WTC11 (cell line): ENCODE measurements at regions not wholly inside any gene's neighbourhood (a gene's known extent, or its start where the extent isn't known, plus 50 kb on each side); places are given as distances from the start of the nearest gene placed in this dataset.

Experiments
- ATAC-seq: fragments of 200-7000 bp; cut with Tn5 transposase; 2 replicates; pipeline ENCODE4 v1.10.0; 2021; ENCODE audit warnings: mild to moderate bottlenecking, moderate library complexity
- CTCF ChIA-PET: fragments of 300-600 bp; sonication (Branson Sonifier 250); formaldehyde crosslinking; loops from one replicate; lab custom pipeline; 2021; ENCODE audit warnings: antibody characterized with exemption; lab: Charles Lee
- POLR2A ChIA-PET: fragments of 350-600 bp; sonication (Branson Sonifier 250); formaldehyde crosslinking; loops from one replicate; lab custom pipeline; 2021; ENCODE audit warnings: antibody characterized with exemption; lab: Charles Lee
- DNase-seq: peaks from one replicate; pipeline ENCODE4 v3.0.0; 2021; ENCODE audit warnings: low spot score
- H3K27ac Mint-ChIP-seq: 2 replicates; pipeline ENCODE4 v1.8.0; 2021; ENCODE audit warnings: mixed read lengths
- H3K27me3 Mint-ChIP-seq: 2 replicates; pipeline ENCODE4 v1.8.0; 2021; ENCODE audit warnings: low read depth, mild to moderate bottlenecking, moderate library complexity, mixed read lengths
- H3K36me3 Mint-ChIP-seq: 2 replicates; pipeline ENCODE4 v1.8.0; 2021; ENCODE audit warnings: mixed read lengths
- H3K4me1 Mint-ChIP-seq: 2 replicates; pipeline ENCODE4 v1.8.0; 2022; ENCODE audit warnings: mixed read lengths
- H3K4me3 Mint-ChIP-seq: 2 replicates; pipeline ENCODE4 v1.8.0; 2021; ENCODE audit warnings: mild to moderate bottlenecking, moderate library complexity, mixed read lengths
- H3K9me3 Mint-ChIP-seq: 2 replicates; pipeline ENCODE4 v1.8.0; 2021; ENCODE audit warnings: mixed read lengths
- CDX4 ChIP-seq: fragments of 250-450 bp; sonication (Bioruptor Pico); IDR thresholded peaks from 2 replicates; pipeline ENCODE4 v1.9.0; 2021; ENCODE audit warnings: moderate library complexity, mild to moderate bottlenecking, inconsistent platforms, borderline replicate concordance
- ERG ChIP-seq: fragments of 250-450 bp; sonication (Bioruptor Pico); IDR thresholded peaks from 2 replicates; pipeline ENCODE4 v1.8.0; 2021; ENCODE audit warnings: mild to moderate bottlenecking
- FOXJ3 ChIP-seq: sonication (generic); formaldehyde crosslinking; IDR thresholded peaks from 2 replicates; pipeline ENCODE4 v1.9.0; 2021; ENCODE audit warnings: missing genetic modification reagents, mild to moderate bottlenecking, borderline replicate concordance
- GABPB1 ChIP-seq: sonication (generic); formaldehyde crosslinking; IDR thresholded peaks from 2 replicates; pipeline ENCODE4 v1.8.1; 2023; ENCODE audit warnings: mild to moderate bottlenecking, missing genetic modification reagents
- IRF1 ChIP-seq: sonication (generic); formaldehyde crosslinking; IDR thresholded peaks from 2 replicates; pipeline ENCODE4 v1.8.0; 2023; ENCODE audit warnings: missing genetic modification reagents
- KAT7 ChIP-seq: sonication (generic); formaldehyde crosslinking; IDR thresholded peaks from 2 replicates; pipeline ENCODE4 v1.8.1; 2023; ENCODE audit warnings: missing genetic modification reagents, mild to moderate bottlenecking, borderline replicate concordance
- NFATC4 ChIP-seq: fragments of 250-450 bp; sonication (Bioruptor Pico); IDR thresholded peaks from 2 replicates; pipeline ENCODE4 v1.9.0; 2021; ENCODE audit warnings: mild to moderate bottlenecking
- NFYB ChIP-seq: sonication (generic); formaldehyde crosslinking; conservative IDR thresholded peaks from 2 replicates; pipeline ENCODE4 v1.8.0; 2022; ENCODE audit warnings: low read depth, missing genetic modification reagents
- NR1H2 ChIP-seq: sonication (generic); formaldehyde crosslinking; IDR thresholded peaks from 2 replicates; pipeline ENCODE4 v1.9.0; 2021; ENCODE audit warnings: mild to moderate bottlenecking, moderate library complexity, missing genetic modification reagents
- NR2C2 ChIP-seq: sonication (generic); formaldehyde crosslinking; IDR thresholded peaks from 2 replicates; pipeline ENCODE4 v1.8.0; 2022; ENCODE audit warnings: mild to moderate bottlenecking, missing genetic modification reagents
- NR3C1 ChIP-seq: sonication (generic); formaldehyde crosslinking; conservative IDR thresholded peaks from 2 replicates; pipeline ENCODE4 v1.8.1; 2023; ENCODE audit warnings: low read depth, mild to moderate bottlenecking, missing genetic modification reagents
- RORB ChIP-seq: fragments of 250-450 bp; sonication (Bioruptor Pico); IDR thresholded peaks from 2 replicates; pipeline ENCODE4 v1.9.0; 2021; ENCODE audit warnings: mild to moderate bottlenecking
- SMAD3 ChIP-seq: sonication (generic); formaldehyde crosslinking; IDR thresholded peaks from 2 replicates; pipeline ENCODE4 v1.8.0; 2022; ENCODE audit warnings: missing genetic modification reagents, mild to moderate bottlenecking, borderline replicate concordance
- SMAD4 ChIP-seq: sonication (generic); formaldehyde crosslinking; IDR thresholded peaks from 2 replicates; pipeline ENCODE4 v1.8.0; 2022; ENCODE audit warnings: mild to moderate bottlenecking, missing genetic modification reagents
- TEAD4 ChIP-seq: sonication (generic); formaldehyde crosslinking; IDR thresholded peaks from 2 replicates; pipeline ENCODE4 v1.8.0; 2022; ENCODE audit warnings: mild to moderate bottlenecking, missing genetic modification reagents
- ZNF138 ChIP-seq: sonication (generic); formaldehyde crosslinking; conservative IDR thresholded peaks from 2 replicates; pipeline ENCODE4 v1.8.1; 2022; ENCODE audit warnings: mild to moderate bottlenecking, moderate library complexity, missing genetic modification reagents
- ZNF396 ChIP-seq: fragments of 250-450 bp; sonication (Bioruptor Pico); IDR thresholded peaks from 2 replicates; pipeline ENCODE4 v1.8.0; 2021; ENCODE audit warnings: mild to moderate bottlenecking, moderate library complexity, borderline replicate concordance
- ZNF425 ChIP-seq: fragments of 250-450 bp; sonication (Bioruptor Pico); conservative IDR thresholded peaks from 2 replicates; pipeline ENCODE4 v1.9.0; 2021; ENCODE audit warnings: mild to moderate bottlenecking
- TF ChIP-seq, protein P1 (sequence below): fragments of 250-450 bp; sonication (Bioruptor Pico); IDR thresholded peaks from 2 replicates; pipeline ENCODE4 v1.9.0; 2021; ENCODE audit warnings: mild to moderate bottlenecking, borderline replicate concordance
- TF ChIP-seq, protein P2 (sequence below): sonication (generic); formaldehyde crosslinking; IDR thresholded peaks from 2 replicates; pipeline ENCODE4 v1.8.0; 2022; ENCODE audit warnings: mild to moderate bottlenecking, missing genetic modification reagents
- TF ChIP-seq, protein P3 (sequence below): sonication (generic); formaldehyde crosslinking; conservative IDR thresholded peaks from 2 replicates; pipeline ENCODE4 v1.8.1; 2022; ENCODE audit warnings: mild to moderate bottlenecking, missing genetic modification reagents
- TF ChIP-seq, protein P4 (sequence below): fragments of 250-450 bp; sonication (Bioruptor Pico); IDR thresholded peaks from 2 replicates; pipeline ENCODE4 v1.9.0; 2021; ENCODE audit warnings: mild to moderate bottlenecking
- TF ChIP-seq, protein P5 (sequence below): sonication (generic); formaldehyde crosslinking; IDR thresholded peaks from 2 replicates; pipeline ENCODE4 v1.8.1; 2023; ENCODE audit warnings: mild to moderate bottlenecking, missing genetic modification reagents

DNA sequence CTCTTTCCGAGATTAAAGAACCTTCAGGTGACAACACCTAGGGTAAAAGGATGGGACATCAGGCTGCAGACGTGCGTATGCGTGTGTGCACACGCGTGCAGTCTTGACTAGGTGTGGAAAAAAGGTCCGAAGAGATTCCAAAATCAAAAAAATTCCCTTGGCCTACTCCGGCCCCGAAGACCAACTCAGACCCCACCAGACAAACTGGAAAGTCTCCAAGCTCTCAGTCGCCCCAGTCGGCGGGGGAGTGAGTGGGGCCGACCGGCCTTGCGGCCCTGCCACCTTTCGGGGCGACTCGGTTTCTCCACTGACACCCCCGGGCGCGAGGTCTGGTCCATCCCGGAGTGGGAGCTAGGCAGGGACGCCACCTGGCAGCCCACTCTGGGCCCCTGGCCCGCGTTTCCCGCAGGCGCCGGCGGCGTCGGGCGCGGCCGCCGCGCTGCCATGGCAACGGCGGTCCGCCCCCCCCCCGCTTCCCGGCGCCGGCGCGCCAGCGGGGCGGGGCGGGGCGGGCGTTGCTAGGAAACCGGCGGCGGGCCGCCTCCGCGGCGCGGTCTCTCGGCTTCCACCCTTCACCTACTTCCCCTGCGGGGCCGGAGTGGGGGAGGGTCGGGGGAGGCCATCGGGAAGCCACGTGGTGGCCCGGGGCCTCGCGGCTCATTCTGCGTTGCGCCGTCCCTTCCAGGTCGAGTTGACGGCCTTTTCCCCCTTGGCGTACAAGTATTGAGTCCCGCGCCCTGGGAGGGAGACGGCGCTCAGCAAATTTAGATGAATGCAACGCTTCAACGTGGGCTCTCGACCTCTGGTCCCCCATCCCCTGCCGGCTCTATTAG is 253.1 kb downstream of the EFCAB11 start:
- ChIA-PET CTCF (no interaction called here), POLR2A (no interaction called here)
- Mint-ChIP-seq H3K4me1 (peaks cover 18% of the 10 kb centered on the region), H3K36me3 (peaks cover 19% of the 10 kb centered on the region), H3K9me3 (peaks cover 32% of the 10 kb centered on the region), H3K27ac (no peak overlapping the region), H3K4me3 (peak overlapping the region; percentile 75), H3K27me3 (peaks cover 39% of the 10 kb centered on the region)
- DNase-seq (peak; percentile 93), ATAC-seq (peak; percentile 95)
- TF ChIP-seq NR3C1 (CRISPR knock-in tag): no peak
- TF ChIP-seq, protein P1, sequence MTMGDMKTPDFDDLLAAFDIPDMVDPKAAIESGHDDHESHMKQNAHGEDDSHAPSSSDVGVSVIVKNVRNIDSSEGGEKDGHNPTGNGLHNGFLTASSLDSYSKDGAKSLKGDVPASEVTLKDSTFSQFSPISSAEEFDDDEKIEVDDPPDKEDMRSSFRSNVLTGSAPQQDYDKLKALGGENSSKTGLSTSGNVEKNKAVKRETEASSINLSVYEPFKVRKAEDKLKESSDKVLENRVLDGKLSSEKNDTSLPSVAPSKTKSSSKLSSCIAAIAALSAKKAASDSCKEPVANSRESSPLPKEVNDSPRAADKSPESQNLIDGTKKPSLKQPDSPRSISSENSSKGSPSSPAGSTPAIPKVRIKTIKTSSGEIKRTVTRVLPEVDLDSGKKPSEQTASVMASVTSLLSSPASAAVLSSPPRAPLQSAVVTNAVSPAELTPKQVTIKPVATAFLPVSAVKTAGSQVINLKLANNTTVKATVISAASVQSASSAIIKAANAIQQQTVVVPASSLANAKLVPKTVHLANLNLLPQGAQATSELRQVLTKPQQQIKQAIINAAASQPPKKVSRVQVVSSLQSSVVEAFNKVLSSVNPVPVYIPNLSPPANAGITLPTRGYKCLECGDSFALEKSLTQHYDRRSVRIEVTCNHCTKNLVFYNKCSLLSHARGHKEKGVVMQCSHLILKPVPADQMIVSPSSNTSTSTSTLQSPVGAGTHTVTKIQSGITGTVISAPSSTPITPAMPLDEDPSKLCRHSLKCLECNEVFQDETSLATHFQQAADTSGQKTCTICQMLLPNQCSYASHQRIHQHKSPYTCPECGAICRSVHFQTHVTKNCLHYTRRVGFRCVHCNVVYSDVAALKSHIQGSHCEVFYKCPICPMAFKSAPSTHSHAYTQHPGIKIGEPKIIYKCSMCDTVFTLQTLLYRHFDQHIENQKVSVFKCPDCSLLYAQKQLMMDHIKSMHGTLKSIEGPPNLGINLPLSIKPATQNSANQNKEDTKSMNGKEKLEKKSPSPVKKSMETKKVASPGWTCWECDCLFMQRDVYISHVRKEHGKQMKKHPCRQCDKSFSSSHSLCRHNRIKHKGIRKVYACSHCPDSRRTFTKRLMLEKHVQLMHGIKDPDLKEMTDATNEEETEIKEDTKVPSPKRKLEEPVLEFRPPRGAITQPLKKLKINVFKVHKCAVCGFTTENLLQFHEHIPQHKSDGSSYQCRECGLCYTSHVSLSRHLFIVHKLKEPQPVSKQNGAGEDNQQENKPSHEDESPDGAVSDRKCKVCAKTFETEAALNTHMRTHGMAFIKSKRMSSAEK (CRISPR knock-in tag): no peak
- TF ChIP-seq GABPB1 (CRISPR knock-in tag): peak; percentile 43; the same call in 1 of the 2 replicates
- TF ChIP-seq NR2C2 (CRISPR knock-in tag): 0 out of 2 replicates have a peak, but pooled peaks have one; percentile 20
- TF ChIP-seq IRF1 (CRISPR knock-in tag): peak; percentile 82; the same call in 1 of the 2 replicates
- TF ChIP-seq, protein P2, sequence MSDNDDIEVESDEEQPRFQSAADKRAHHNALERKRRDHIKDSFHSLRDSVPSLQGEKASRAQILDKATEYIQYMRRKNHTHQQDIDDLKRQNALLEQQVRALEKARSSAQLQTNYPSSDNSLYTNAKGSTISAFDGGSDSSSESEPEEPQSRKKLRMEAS (CRISPR knock-in tag): peak; percentile 99
- TF ChIP-seq, protein P3, sequence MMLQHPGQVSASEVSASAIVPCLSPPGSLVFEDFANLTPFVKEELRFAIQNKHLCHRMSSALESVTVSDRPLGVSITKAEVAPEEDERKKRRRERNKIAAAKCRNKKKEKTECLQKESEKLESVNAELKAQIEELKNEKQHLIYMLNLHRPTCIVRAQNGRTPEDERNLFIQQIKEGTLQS (CRISPR knock-in tag): 0 out of 2 replicates have a peak, but pooled peaks have one; percentile 51
- TF ChIP-seq, protein P4, sequence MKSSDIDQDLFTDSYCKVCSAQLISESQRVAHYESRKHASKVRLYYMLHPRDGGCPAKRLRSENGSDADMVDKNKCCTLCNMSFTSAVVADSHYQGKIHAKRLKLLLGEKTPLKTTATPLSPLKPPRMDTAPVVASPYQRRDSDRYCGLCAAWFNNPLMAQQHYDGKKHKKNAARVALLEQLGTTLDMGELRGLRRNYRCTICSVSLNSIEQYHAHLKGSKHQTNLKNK (CRISPR knock-in tag): no peak
- TF ChIP-seq SMAD3 (CRISPR knock-in tag): no peak; the same call in 1 of the 2 replicates
- no peak for TF ChIP-seq KAT7
- peak; percentile 96 for TF ChIP-seq ZNF138 (CRISPR knock-in tag)
- no peak for TF ChIP-seq CDX4 (CRISPR knock-in tag)
- TF ChIP-seq RORB: no peak
- TF ChIP-seq, protein P5, sequence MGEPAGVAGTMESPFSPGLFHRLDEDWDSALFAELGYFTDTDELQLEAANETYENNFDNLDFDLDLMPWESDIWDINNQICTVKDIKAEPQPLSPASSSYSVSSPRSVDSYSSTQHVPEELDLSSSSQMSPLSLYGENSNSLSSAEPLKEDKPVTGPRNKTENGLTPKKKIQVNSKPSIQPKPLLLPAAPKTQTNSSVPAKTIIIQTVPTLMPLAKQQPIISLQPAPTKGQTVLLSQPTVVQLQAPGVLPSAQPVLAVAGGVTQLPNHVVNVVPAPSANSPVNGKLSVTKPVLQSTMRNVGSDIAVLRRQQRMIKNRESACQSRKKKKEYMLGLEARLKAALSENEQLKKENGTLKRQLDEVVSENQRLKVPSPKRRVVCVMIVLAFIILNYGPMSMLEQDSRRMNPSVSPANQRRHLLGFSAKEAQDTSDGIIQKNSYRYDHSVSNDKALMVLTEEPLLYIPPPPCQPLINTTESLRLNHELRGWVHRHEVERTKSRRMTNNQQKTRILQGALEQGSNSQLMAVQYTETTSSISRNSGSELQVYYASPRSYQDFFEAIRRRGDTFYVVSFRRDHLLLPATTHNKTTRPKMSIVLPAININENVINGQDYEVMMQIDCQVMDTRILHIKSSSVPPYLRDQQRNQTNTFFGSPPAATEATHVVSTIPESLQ (CRISPR knock-in tag): no peak
- TF ChIP-seq NFYB (CRISPR knock-in tag): peak; percentile 39; the same call in 1 of the 2 replicates
- no peak for TF ChIP-seq FOXJ3 (CRISPR knock-in tag)
- TF ChIP-seq SMAD4 (CRISPR knock-in tag): 0 out of 2 replicates have a peak, but pooled peaks have one; percentile 19
- no peak for TF ChIP-seq NFATC4
- no peak for TF ChIP-seq ERG (CRISPR knock-in tag)
- TF ChIP-seq ZNF396 (CRISPR knock-in tag): no peak
- no peak for TF ChIP-seq NR1H2 (CRISPR knock-in tag)
- no peak for TF ChIP-seq ZNF425
- TF ChIP-seq TEAD4 (CRISPR knock-in tag): peak; percentile 39; the same call in 1 of the 2 replicates
